Lower leg skin (tissue), 3 donors: ENCODE measurements at regions not wholly inside any gene's neighbourhood (a gene's known extent, or its start where the extent isn't known, plus 50 kb on each side); places are given as distances from the start of the nearest gene placed in this dataset.

Experiments
- POLR2A ChIP-seq, 2 donors: fragments of 450-650 bp; IDR thresholded peaks; one replicate each; pipeline ENCODE4 v1.6.1; 2016 to 2017; ENCODE audit warnings: antibody characterized with exemption in 2 of 2, mild to moderate bottlenecking in 1 of 2, moderate library complexity in 1 of 2
- TF ChIP-seq, protein P1 (sequence below), 3 donors: fragments of 450-650 bp; IDR thresholded peaks; one replicate each; pipeline ENCODE4 v1.5.1; 2016; ENCODE audit warnings: antibody characterized with exemption in 3 of 3, mild to moderate bottlenecking in 3 of 3, moderate library complexity in 2 of 3

- TF ChIP-seq, protein P1, sequence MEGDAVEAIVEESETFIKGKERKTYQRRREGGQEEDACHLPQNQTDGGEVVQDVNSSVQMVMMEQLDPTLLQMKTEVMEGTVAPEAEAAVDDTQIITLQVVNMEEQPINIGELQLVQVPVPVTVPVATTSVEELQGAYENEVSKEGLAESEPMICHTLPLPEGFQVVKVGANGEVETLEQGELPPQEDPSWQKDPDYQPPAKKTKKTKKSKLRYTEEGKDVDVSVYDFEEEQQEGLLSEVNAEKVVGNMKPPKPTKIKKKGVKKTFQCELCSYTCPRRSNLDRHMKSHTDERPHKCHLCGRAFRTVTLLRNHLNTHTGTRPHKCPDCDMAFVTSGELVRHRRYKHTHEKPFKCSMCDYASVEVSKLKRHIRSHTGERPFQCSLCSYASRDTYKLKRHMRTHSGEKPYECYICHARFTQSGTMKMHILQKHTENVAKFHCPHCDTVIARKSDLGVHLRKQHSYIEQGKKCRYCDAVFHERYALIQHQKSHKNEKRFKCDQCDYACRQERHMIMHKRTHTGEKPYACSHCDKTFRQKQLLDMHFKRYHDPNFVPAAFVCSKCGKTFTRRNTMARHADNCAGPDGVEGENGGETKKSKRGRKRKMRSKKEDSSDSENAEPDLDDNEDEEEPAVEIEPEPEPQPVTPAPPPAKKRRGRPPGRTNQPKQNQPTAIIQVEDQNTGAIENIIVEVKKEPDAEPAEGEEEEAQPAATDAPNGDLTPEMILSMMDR (IDR thresholded peaks at IDR 0.05), result no peak
- no peak for TF ChIP-seq POLR2A (IDR thresholded peaks at IDR 0.05)
Measured at GRCh38 chrX:43016021-43016420, 238.1 kb upstream of the PPP1R2C start.
